Liver (tissue), 3 donors: ENCODE measurements at regions not wholly inside any gene's neighbourhood (a gene's known extent, or its start where the extent isn't known, plus 50 kb on each side); places are given as distances from the start of the nearest gene placed in this dataset.

ENCODE experiments used
- EGR1 ChIP-seq, 2 donors: IDR thresholded peaks; 2 replicates each; pipeline ENCODE4 v1.6.1; 2016 to 2018; ENCODE audit warnings: antibody characterized with exemption in 2 of 2, low read depth in 2 of 2
- SP1 ChIP-seq: IDR thresholded peaks from 2 replicates; pipeline ENCODE4 v1.6.1; 2018; ENCODE audit warnings: antibody characterized with exemption, mild to moderate bottlenecking
- TF ChIP-seq, protein P1 (sequence below): fragments of 150-350 bp; IDR thresholded peaks from 2 replicates; pipeline ENCODE4 v1.5.1; 2017; ENCODE audit warnings: improper control_type of control experiment, low read depth, low read length; ENCODE audit not compliant: missing input control
- donor health status: healthy.
- donor health status: healthy.

DNA sequence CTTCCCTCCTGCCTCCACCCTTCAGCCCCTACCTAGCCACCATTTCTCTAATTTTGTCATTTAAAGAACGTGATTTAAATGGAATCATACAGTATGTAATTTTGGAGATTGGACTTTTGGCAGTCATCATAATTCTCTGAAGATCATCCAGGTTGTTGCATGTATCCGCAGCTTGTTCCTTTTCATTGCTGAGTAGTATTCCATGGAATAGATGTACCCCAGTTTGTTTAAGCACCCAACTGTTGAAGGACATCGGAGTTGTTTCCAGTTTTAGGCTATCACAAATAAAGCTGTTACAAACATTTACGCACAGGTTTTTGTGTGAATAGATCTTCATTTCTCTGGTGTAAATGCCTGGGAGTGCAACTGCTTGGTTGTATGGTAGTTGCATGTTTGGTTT is 61.1 kb upstream of the PWP1 start:
- TF ChIP-seq, protein P1, sequence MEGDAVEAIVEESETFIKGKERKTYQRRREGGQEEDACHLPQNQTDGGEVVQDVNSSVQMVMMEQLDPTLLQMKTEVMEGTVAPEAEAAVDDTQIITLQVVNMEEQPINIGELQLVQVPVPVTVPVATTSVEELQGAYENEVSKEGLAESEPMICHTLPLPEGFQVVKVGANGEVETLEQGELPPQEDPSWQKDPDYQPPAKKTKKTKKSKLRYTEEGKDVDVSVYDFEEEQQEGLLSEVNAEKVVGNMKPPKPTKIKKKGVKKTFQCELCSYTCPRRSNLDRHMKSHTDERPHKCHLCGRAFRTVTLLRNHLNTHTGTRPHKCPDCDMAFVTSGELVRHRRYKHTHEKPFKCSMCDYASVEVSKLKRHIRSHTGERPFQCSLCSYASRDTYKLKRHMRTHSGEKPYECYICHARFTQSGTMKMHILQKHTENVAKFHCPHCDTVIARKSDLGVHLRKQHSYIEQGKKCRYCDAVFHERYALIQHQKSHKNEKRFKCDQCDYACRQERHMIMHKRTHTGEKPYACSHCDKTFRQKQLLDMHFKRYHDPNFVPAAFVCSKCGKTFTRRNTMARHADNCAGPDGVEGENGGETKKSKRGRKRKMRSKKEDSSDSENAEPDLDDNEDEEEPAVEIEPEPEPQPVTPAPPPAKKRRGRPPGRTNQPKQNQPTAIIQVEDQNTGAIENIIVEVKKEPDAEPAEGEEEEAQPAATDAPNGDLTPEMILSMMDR = no peak
- TF ChIP-seq EGR1 (IDR thresholded peaks at IDR 0.05; ENCODE audit: low read depth in 2 of 2) (no peak), SP1 (no peak)
